ENCODE measurements at regions not wholly inside any gene's neighbourhood (a gene's known extent, or its start where the extent isn't known, plus 50 kb on each side); places are given as distances from the start of the nearest gene placed in this dataset.

- no peak for TF ChIP-seq CTCF (IDR thresholded peaks at IDR 0.05)
- TF ChIP-seq ZFX (IDR thresholded peaks at IDR 0.05; ENCODE audit: borderline replicate concordance) = no peak
These were observed 279.3 kb downstream of the HACE1 start for GRCh38 chr6:104580452-104580851.

All from 22Rv1 (cell line).